K562 (cell line): ENCODE measurements at regions not wholly inside any gene's neighbourhood (a gene's known extent, or its start where the extent isn't known, plus 50 kb on each side); places are given as distances from the start of the nearest gene placed in this dataset.

Experiments used
- GATAD2B ChIP-seq: fragments of 450-650 bp; IDR thresholded peaks from 2 replicates; pipeline ENCODE4 v1.6.1; 2017; ENCODE audit warnings: mild to moderate bottlenecking, borderline replicate concordance
- KLF16 ChIP-seq: IDR thresholded peaks from 2 replicates; pipeline ENCODE4 v1.6.1; 2016; ENCODE audit warnings: antibody characterized with exemption
- PRPF4 ChIP-seq: fragments of 200-400 bp; formaldehyde crosslinking; IDR thresholded peaks from one replicate; pipeline ENCODE4 v1.6.1; 2017; ENCODE audit warnings: low read length, low read depth, mild to moderate bottlenecking; ENCODE audit not compliant: insufficient read depth, poor library complexity, severe bottlenecking
- ZNF407 ChIP-seq: fragments of 450-650 bp; IDR thresholded peaks from 2 replicates; pipeline ENCODE4 v1.6.1; 2016; ENCODE audit warnings: low read depth
- TF ChIP-seq, protein P1 (sequence below): fragments of 250-450 bp; sonication (Bioruptor Pico); IDR thresholded peaks from 2 replicates; pipeline ENCODE4 v1.8.0; 2022; ENCODE audit warnings: moderate library complexity, mild to moderate bottlenecking, inconsistent platforms

DNA sequence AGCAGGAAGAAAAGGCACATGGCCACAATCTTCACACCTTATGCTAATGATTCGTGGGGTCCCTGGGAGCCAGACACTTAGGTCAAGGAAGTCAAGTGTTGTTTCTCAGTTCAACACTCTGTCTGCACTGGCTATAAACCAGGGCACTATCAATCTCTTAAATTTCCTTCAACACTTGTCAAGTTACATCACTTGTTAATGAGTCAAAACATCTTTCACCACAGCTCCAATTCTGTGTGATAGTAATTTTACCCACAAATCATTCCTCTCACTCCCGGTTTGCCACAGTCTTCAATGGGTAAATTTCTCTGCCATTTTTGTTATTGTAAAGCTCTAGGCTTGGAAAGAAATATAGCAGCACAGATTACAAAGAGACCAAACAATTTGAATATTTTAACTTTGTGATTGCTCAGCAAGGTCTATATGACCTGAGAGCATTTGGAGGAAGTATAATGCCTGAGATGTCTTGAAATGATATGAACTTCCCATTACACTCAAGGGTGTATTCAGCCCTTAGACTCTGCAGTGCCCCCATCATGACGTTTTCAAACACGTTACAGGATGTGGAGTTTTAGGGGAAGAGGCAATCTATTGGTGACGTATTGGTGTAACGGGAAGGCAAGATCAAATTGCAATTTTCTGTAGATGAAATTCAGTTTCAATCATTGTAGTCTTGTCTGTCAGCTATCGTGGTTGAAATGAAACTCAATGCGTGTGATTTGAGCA lies 78.7 kb downstream of the ICOS start (continued):
- TF ChIP-seq ZNF407 (no peak), KLF16 (no peak), PRPF4 (no peak), GATAD2B (no peak)
- TF ChIP-seq, protein P1, sequence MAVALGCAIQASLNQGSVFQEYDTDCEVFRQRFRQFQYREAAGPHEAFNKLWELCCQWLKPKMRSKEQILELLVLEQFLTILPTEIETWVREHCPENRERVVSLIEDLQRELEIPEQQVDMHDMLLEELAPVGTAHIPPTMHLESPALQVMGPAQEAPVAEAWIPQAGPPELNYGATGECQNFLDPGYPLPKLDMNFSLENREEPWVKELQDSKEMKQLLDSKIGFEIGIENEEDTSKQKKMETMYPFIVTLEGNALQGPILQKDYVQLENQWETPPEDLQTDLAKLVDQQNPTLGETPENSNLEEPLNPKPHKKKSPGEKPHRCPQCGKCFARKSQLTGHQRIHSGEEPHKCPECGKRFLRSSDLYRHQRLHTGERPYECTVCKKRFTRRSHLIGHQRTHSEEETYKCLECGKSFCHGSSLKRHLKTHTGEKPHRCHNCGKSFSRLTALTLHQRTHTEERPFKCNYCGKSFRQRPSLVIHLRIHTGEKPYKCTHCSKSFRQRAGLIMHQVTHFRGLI (CRISPR knock-in tag) = no peak
- TF ChIP-seq, all 486 proteins: peak for 0
